SK-N-SH (cell line): ENCODE measurements at regions not wholly inside any gene's neighbourhood (a gene's known extent, or its start where the extent isn't known, plus 50 kb on each side); places are given as distances from the start of the nearest gene placed in this dataset.

Source experiments
- CTCF ChIA-PET: fragments of 300-600, 350-600 bp; formaldehyde crosslinking; extraction: SDS; loops from one replicate; lab custom pipeline; 2021; lab: Yijun Ruan, JAX
- POLR2A ChIA-PET: fragments of 350-600 bp; sonication (Branson Sonifier 250); formaldehyde crosslinking; extraction: SDS; loops from one replicate; lab custom pipeline; 2020; ENCODE audit warnings: antibody characterized with exemption, inconsistent platforms; lab: Yijun Ruan, JAX
- DNase-seq: peaks from one replicate; pipeline ENCODE4 v3.0.0; 2012
- H2AFZ ChIP-seq: fragments of 200-600 bp; sonication (generic); 2 replicates; pipeline ENCODE4 v1.8.1; 2016; ENCODE audit warnings: antibody characterized with exemption, mild to moderate bottlenecking, low read depth
- H3F3A ChIP-seq: fragments of 200-600 bp; sonication (generic); replicated peaks from 2 replicates; pipeline ENCODE3; 2016; ENCODE audit warnings: antibody characterized with exemption, mild to moderate bottlenecking; ENCODE audit not compliant: insufficient read depth
- H3K27ac ChIP-seq, 2 experiments: fragments of 200-500 bp in 1 of 2; fragments of 200-600 bp in 1 of 2; sonication (Bioruptor generic) in 1 of 2; sonication (generic), shearing (Covaris generic) in 1 of 2; 2 replicates each; pipeline versions ENCODE4 v1.5.1 to v1.6.1; 2014 to 2016; ENCODE audit warnings: low read depth in 2 of 2, inconsistent platforms in 1 of 2, low read length in 1 of 2, mild to moderate bottlenecking in 1 of 2, mixed read lengths in 1 of 2
- H3K27me3 ChIP-seq: fragments of 200-600 bp; sonication (generic), shearing (Covaris generic); 2 replicates; pipeline ENCODE4 v1.6.1; 2016; ENCODE audit warnings: mixed run types; ENCODE audit not compliant: insufficient read depth
- H3K36me3 ChIP-seq, 2 experiments: fragments of 200-500 bp in 1 of 2; fragments of 200-600 bp in 1 of 2; sonication (Bioruptor generic) in 1 of 2; sonication (generic) in 1 of 2; replicated peaks in 1 of 2; 2 replicates each; pipeline versions ENCODE3 to v1.5.1; 2014 to 2016; ENCODE audit warnings: low read length in 1 of 2, mild to moderate bottlenecking in 1 of 2; ENCODE audit not compliant: insufficient read depth in 2 of 2, control insufficient read depth in 1 of 2
- H3K4me1 ChIP-seq, 2 experiments: fragments of 200-500 bp in 1 of 2; fragments of 200-600 bp in 1 of 2; sonication (Bioruptor generic) in 1 of 2; sonication (generic), shearing (Covaris generic) in 1 of 2; 2 replicates each; pipeline versions ENCODE4 v1.5.1 to v1.6.1; 2014 to 2016; ENCODE audit warnings: low read depth in 1 of 2, low read length in 1 of 2, mixed run types in 1 of 2; ENCODE audit not compliant: insufficient read depth in 2 of 2, control insufficient read depth in 1 of 2
- H3K4me2 ChIP-seq: fragments of 200-600 bp; sonication (generic), shearing (Covaris generic); 2 replicates; pipeline ENCODE4 v1.6.1; 2017; ENCODE audit warnings: mixed run types
- H3K4me3 ChIP-seq, 2 experiments: fragments of 200-500 bp in 1 of 2; fragments of 200-600 bp in 1 of 2; sonication (Bioruptor generic) in 1 of 2; sonication (generic), shearing (Covaris generic) in 1 of 2; 2 replicates each; pipeline versions ENCODE4 v1.5.1 to v1.8.1; 2014 to 2016; ENCODE audit warnings: low read depth in 2 of 2, inconsistent platforms in 1 of 2, low read length in 1 of 2, mild to moderate bottlenecking in 1 of 2, mixed read lengths in 1 of 2, moderate library complexity in 1 of 2
- H3K79me2 ChIP-seq: fragments of 200-600 bp; sonication (generic); 2 replicates; pipeline ENCODE4 v1.8.1; 2017; ENCODE audit warnings: mild to moderate bottlenecking; ENCODE audit not compliant: insufficient read depth
- H3K9ac ChIP-seq: fragments of 200-600 bp; sonication (generic); 2 replicates; pipeline ENCODE4 v1.6.1; 2017; ENCODE audit warnings: mixed run types
- H3K9me2 ChIP-seq: fragments of 200-600 bp; sonication (generic); 2 replicates; pipeline ENCODE4 v1.6.1; 2017; ENCODE audit warnings: mixed run types
- H3K9me3 ChIP-seq: fragments of 200-600 bp; sonication (generic); 2 replicates; pipeline ENCODE4 v1.6.1; 2017; ENCODE audit warnings: mixed run types, mild to moderate bottlenecking, moderate library complexity
- H4K20me1 ChIP-seq: fragments of 200-600 bp; sonication (generic); 2 replicates; pipeline ENCODE4 v1.6.1; 2017; ENCODE audit warnings: mild to moderate bottlenecking, mixed run types; ENCODE audit not compliant: insufficient read depth
- CTCF ChIP-seq: fragments of 200-600 bp; sonication (generic); IDR thresholded peaks from 2 replicates; pipeline ENCODE4 v1.6.1; 2017; ENCODE audit warnings: antibody characterized with exemption, mild to moderate bottlenecking, moderate library complexity
- ELF1 ChIP-seq: IDR thresholded peaks from 2 replicates; pipeline ENCODE4 v1.4.0; 2012
- EP300 ChIP-seq, 2 experiments: IDR thresholded peaks; 2 replicates each; pipeline versions ENCODE4 v1.4.0 to v1.6.1; 2012; ENCODE audit warnings: borderline replicate concordance in 1 of 2, low read depth in 1 of 2, low read length in 1 of 2
- FOXM1 ChIP-seq: IDR thresholded peaks from 2 replicates; pipeline ENCODE4 v1.4.0; 2012; ENCODE audit warnings: low read depth, mild to moderate bottlenecking
- IRF3 ChIP-seq: fragments of 150-350 bp; IDR thresholded peaks from 2 replicates; pipeline ENCODE4 v1.6.1; 2016; ENCODE audit warnings: mild to moderate bottlenecking, low read depth, low read length
- JUND ChIP-seq: IDR thresholded peaks from 2 replicates; pipeline ENCODE4 v1.4.0; 2012
- MAX ChIP-seq: IDR thresholded peaks from 2 replicates; pipeline ENCODE4 v1.4.0; 2012; ENCODE audit warnings: low read depth
- NRF1 ChIP-seq: IDR thresholded peaks from 2 replicates; pipeline ENCODE4 v1.6.1; 2012; ENCODE audit warnings: low read depth, mild to moderate bottlenecking, low read length
- REST ChIP-seq: IDR thresholded peaks from 2 replicates; pipeline ENCODE4 v1.6.1; 2012; ENCODE audit warnings: mild to moderate bottlenecking, low read depth, low read length, moderate library complexity
- RFX5 ChIP-seq: IDR thresholded peaks from 2 replicates; pipeline ENCODE4 v1.6.1; 2012; ENCODE audit warnings: mild to moderate bottlenecking, improper control_type of control experiment, low read length
- RXRA ChIP-seq: IDR thresholded peaks from 2 replicates; pipeline ENCODE4 v1.4.0; 2012; ENCODE audit warnings: low read depth, mild to moderate bottlenecking, borderline replicate concordance
- SMC3 ChIP-seq: IDR thresholded peaks from 2 replicates; pipeline ENCODE4 v1.6.1; 2012; ENCODE audit warnings: low read depth, low read length, improper control_type of control experiment
- TAF1 ChIP-seq: IDR thresholded peaks from 2 replicates; pipeline ENCODE4 v1.6.1; 2012; ENCODE audit warnings: low read depth, mild to moderate bottlenecking, low read length, moderate library complexity, borderline replicate concordance
- TCF12 ChIP-seq: IDR thresholded peaks from 2 replicates; pipeline ENCODE4 v1.4.0; 2012
- ZBTB33 ChIP-seq: IDR thresholded peaks from 2 replicates; pipeline ENCODE4 v1.4.0; 2012; ENCODE audit warnings: low read depth, borderline replicate concordance
- WGBS: methylation state at CpG from one replicate; pipeline ENCODE4 v1.1.6; 2017; ENCODE audit warnings: low lambda C conversion rate; 5-methylcytosine and 5-hydroxymethylcytosine counted together

- TF ChIP-seq MAX, result no peak
- TF ChIP-seq FOXM1, result no peak
- peak; percentile 78 for TF ChIP-seq JUND
- TF ChIP-seq ELF1, result no peak
- no peak for TF ChIP-seq TAF1
- no peak for TF ChIP-seq ZBTB33
- peak; percentile 8 to 79; a peak in 2 of 4 replicates for TF ChIP-seq EP300 (IDR thresholded peaks at IDR 0.05; ENCODE audit: borderline replicate concordance in 1 of 2, low read depth in 1 of 2, low read length in 1 of 2)
These were observed 428.4 kb upstream of the IGFBP3 start (continued) for GRCh38 chr7:46349490-46349889.

- Histone ChIP-seq H3K36me3 (no peaks in the 10 kb centered on the region), H4K20me1 (no peaks in the 10 kb centered on the region), H3K9ac (no peak overlapping the region), H3F3A (no peaks in the 10 kb centered on the region), H3K9me3 (no peaks in the 10 kb centered on the region), H3K79me2 (no peaks in the 10 kb centered on the region), H3K27me3 (no peaks in the 10 kb centered on the region), H3K4me2 (no peak overlapping the region), H3K9me2 (no peaks in the 10 kb centered on the region), H2AFZ (no peak overlapping the region), H3K4me3 (no peak overlapping the region), H3K27ac (no peak overlapping the region), H3K4me1 (peaks cover 0 to 4% of the 10 kb centered on the region in 2 experiments; a peak in 2 of 4 replicates)
- CTCF ChIA-PET, result interaction anchor here (1.0 to 5.0 kb wide), 2 partner anchors 422 to 744 kb away, joined by 4 to 36 read pairs; partner anchors contain the start of gene IGFBP3
- no peak for TF ChIP-seq RXRA
- no peak for TF ChIP-seq RFX5
- no peak for TF ChIP-seq JUND
- no peak for TF ChIP-seq IRF3
- TF ChIP-seq REST, result no peak
- no peak for TF ChIP-seq SMC3
- no peak for TF ChIP-seq CTCF
- no peak for TF ChIP-seq MAX
- no peak for TF ChIP-seq TCF12
- no peak for TF ChIP-seq FOXM1
- no peak for TF ChIP-seq NRF1
- POLR2A ChIA-PET, result no interaction called here
- DNase-seq, result no peak
- WGBS, result 82% methylated on average over 4 of the region's 4 CpGs
These were observed 423.5 kb upstream of the IGFBP3 start for GRCh38 chr7:46344533-46344932.
